ENCODE measurements at regions not wholly inside any gene's neighbourhood (a gene's known extent, or its start where the extent isn't known, plus 50 kb on each side); places are given as distances from the start of the nearest gene placed in this dataset.
A peak's percentile ranks its signal among the peaks of the same experiment; 100 is the strongest.

DNA sequence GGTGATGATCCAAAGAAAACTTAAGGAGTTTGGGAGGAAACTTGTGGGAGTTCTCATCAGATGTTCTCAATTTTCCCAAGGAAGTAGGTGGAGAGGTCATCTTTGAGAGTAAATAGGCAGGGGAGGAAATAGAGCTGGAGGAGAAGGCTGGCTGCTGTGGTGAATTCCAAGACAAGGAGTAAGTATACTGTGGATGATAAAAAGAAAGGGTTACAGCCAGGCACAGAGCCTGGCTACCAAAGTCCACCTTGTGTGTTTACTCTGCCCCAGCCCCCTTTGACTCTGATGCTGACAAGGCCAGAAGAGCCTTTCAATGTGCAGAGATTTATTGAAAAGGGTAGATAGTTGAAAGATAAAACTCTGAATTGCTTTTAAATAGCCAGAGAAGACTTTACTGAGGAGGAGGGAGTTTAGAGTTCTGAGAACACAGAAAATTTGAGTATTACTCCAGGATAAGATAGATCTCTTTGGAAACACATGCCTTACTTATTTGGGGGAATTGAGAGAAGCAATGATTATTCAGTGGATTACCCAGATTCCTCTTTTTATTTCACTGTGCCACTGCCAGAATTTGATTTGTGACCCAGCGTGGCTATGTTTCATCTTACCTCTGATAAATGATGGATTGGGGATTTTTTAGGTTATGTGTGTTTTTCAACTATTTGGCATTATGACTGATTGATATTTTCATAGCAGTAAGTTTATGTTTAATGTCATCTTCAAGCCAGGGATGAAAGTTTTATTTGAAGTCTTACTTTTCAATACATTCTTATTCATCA is 182.6 kb upstream of the JAG1 start:
- ATAC-seq, result no peak

DNA sequence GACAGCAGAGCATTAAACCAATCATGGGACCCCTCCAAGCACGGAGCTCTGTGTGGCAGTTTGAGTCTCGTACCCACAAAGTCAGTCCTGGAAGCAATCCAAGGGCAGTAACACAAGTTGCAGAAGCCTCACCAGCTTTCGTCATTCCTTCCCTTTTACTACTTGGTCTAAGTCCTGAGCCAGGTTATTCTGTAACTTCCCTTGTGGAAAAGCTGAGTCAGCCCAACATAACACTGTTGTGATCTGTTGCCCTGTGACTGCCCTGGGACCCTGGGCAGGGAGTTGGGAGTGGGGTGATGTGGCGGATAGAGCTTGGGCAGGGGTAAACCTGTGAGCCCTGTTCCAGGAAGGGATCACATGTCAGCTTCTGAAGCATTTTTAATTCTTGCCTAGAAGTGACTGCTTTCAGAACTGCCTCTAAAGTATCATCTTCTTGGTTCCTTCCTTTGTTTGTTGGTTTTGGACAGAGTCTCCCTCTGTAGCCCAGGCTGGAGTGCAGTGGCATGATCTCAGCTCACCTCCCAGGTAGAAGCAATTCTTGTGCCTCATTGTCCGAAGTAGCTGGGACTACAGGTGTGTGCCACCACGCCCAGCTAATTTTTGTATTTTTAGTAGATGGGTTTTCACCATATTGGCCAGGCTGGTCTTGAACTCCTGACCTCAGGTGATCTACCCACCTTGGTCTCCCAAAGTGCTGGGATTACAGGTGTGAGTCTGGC is 183.7 kb upstream of the JAG1 start:
- peak; percentile 65 for ATAC-seq
- TF ChIP-seq ZC3H10 (CRISPR knock-in tag; IDR thresholded peaks at IDR 0.05), result no peak
- no peak for TF ChIP-seq OSR1 (CRISPR knock-in tag; IDR thresholded peaks at IDR 0.05)
- TF ChIP-seq, protein P1, sequence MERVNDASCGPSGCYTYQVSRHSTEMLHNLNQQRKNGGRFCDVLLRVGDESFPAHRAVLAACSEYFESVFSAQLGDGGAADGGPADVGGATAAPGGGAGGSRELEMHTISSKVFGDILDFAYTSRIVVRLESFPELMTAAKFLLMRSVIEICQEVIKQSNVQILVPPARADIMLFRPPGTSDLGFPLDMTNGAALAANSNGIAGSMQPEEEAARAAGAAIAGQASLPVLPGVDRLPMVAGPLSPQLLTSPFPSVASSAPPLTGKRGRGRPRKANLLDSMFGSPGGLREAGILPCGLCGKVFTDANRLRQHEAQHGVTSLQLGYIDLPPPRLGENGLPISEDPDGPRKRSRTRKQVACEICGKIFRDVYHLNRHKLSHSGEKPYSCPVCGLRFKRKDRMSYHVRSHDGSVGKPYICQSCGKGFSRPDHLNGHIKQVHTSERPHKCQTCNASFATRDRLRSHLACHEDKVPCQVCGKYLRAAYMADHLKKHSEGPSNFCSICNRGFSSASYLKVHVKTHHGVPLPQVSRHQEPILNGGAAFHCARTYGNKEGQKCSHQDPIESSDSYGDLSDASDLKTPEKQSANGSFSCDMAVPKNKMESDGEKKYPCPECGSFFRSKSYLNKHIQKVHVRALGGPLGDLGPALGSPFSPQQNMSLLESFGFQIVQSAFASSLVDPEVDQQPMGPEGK (CRISPR knock-in tag; IDR thresholded peaks at IDR 0.05; ENCODE audit: borderline replicate concordance), result no peak
- TF ChIP-seq ZNF8 (CRISPR knock-in tag; IDR thresholded peaks at IDR 0.05), result no peak

More for the DNA sequence above, 182.6 kb upstream of the JAG1 start:
- no peak for TF ChIP-seq ZNF8 (CRISPR knock-in tag; IDR thresholded peaks at IDR 0.05)
- TF ChIP-seq, protein P2, sequence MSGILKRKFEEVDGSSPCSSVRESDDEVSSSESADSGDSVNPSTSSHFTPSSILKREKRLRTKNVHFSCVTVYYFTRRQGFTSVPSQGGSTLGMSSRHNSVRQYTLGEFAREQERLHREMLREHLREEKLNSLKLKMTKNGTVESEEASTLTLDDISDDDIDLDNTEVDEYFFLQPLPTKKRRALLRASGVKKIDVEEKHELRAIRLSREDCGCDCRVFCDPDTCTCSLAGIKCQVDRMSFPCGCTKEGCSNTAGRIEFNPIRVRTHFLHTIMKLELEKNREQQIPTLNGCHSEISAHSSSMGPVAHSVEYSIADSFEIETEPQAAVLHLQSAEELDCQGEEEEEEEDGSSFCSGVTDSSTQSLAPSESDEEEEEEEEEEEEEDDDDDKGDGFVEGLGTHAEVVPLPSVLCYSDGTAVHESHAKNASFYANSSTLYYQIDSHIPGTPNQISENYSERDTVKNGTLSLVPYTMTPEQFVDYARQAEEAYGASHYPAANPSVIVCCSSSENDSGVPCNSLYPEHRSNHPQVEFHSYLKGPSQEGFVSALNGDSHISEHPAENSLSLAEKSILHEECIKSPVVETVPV (CRISPR knock-in tag; IDR thresholded peaks at IDR 0.05), result no peak
- TF ChIP-seq, protein P3, sequence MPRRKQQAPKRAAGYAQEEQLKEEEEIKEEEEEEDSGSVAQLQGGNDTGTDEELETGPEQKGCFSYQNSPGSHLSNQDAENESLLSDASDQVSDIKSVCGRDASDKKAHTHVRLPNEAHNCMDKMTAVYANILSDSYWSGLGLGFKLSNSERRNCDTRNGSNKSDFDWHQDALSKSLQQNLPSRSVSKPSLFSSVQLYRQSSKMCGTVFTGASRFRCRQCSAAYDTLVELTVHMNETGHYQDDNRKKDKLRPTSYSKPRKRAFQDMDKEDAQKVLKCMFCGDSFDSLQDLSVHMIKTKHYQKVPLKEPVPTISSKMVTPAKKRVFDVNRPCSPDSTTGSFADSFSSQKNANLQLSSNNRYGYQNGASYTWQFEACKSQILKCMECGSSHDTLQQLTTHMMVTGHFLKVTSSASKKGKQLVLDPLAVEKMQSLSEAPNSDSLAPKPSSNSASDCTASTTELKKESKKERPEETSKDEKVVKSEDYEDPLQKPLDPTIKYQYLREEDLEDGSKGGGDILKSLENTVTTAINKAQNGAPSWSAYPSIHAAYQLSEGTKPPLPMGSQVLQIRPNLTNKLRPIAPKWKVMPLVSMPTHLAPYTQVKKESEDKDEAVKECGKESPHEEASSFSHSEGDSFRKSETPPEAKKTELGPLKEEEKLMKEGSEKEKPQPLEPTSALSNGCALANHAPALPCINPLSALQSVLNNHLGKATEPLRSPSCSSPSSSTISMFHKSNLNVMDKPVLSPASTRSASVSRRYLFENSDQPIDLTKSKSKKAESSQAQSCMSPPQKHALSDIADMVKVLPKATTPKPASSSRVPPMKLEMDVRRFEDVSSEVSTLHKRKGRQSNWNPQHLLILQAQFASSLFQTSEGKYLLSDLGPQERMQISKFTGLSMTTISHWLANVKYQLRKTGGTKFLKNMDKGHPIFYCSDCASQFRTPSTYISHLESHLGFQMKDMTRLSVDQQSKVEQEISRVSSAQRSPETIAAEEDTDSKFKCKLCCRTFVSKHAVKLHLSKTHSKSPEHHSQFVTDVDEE (CRISPR knock-in tag; IDR thresholded peaks at IDR 0.05), result no peak
- no peak for TF ChIP-seq ZNF565 (CRISPR knock-in tag; conservative IDR thresholded peaks at IDR 0.05; ENCODE audit: low read depth)

DNA sequence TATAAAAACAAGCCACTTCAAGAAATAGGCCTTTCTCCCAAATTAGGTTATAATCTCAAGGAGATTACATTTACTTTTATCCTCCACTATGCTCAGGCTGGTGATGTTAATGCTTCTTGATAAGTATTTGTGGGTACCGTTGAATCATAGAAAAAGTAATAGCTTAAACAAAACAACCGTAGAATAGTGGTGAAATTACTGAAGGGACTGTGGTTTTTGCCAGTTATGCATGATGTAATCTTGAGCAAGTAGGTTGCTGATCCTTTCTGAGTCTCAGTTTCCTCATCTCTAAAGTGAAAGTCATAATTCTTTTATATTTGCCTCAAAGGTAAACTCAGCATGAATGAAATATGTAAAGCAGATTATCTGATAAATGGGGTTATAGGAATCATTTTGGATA is 187.3 kb upstream of the JAG1 start:
- TF ChIP-seq ZFP30 (CRISPR knock-in tag; IDR thresholded peaks at IDR 0.05) (no peak), ZFP3 (CRISPR knock-in tag; IDR thresholded peaks at IDR 0.05) (no peak), ARNTL (CRISPR knock-in tag; IDR thresholded peaks at IDR 0.05; ENCODE audit: borderline replicate concordance, low read depth) (no peak), CSDC2 (CRISPR knock-in tag; IDR thresholded peaks at IDR 0.05) (no peak), ZNF8 (CRISPR knock-in tag; IDR thresholded peaks at IDR 0.05) (no peak), ZC3H10 (CRISPR knock-in tag; IDR thresholded peaks at IDR 0.05) (no peak), TOX (CRISPR knock-in tag; IDR thresholded peaks at IDR 0.05; ENCODE audit: borderline replicate concordance) (no peak), ZNF565 (CRISPR knock-in tag; conservative IDR thresholded peaks at IDR 0.05; ENCODE audit: low read depth) (no peak), GLIS3 (CRISPR knock-in tag; IDR thresholded peaks at IDR 0.05) (no peak), ZNF70 (CRISPR knock-in tag; IDR thresholded peaks at IDR 0.05) (no peak)
- TF ChIP-seq, protein P4, sequence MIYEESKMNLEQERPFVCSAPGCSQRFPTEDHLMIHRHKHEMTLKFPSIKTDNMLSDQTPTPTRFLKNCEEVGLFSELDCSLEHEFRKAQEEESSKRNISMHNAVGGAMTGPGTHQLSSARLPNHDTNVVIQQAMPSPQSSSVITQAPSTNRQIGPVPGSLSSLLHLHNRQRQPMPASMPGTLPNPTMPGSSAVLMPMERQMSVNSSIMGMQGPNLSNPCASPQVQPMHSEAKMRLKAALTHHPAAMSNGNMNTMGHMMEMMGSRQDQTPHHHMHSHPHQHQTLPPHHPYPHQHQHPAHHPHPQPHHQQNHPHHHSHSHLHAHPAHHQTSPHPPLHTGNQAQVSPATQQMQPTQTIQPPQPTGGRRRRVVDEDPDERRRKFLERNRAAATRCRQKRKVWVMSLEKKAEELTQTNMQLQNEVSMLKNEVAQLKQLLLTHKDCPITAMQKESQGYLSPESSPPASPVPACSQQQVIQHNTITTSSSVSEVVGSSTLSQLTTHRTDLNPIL (CRISPR knock-in tag; IDR thresholded peaks at IDR 0.05; ENCODE audit: low read depth), result no peak
- ATAC-seq, result peak; percentile 22; the same call in 1 of the 3 replicates

DNA sequence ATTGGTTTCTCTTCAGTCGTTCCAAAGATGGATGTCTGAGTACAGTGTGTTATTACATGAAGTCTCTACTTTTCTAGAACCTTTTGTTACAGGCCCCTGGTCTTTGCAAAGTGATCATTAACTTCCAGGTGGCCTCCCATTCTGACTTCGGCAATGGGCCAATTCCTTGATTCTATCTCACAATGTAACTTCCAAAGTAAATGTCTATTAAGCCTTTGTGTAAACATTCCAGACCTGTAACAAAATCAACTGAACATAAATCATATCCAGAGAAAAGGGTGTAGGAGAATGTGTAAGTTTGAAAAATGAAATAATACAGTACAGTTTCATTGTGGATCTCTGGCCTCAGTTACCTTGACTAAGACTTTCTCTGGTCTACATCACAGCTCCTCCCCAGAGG is 187.8 kb upstream of the JAG1 start:
- no peak for ATAC-seq
- TF ChIP-seq ZNF8 (CRISPR knock-in tag; IDR thresholded peaks at IDR 0.05) (no peak), ISL1 (CRISPR knock-in tag; IDR thresholded peaks at IDR 0.05) (peak; percentile 93)
